Vagina (tissue), 2 donors: ENCODE measurements at regions not wholly inside any gene's neighbourhood (a gene's known extent, or its start where the extent isn't known, plus 50 kb on each side); places are given as distances from the start of the nearest gene placed in this dataset.

Source experiments
- DNase-seq, 2 donors: peaks; one replicate each; pipeline ENCODE4 v3.0.0-alpha.2; 2017; ENCODE audit errors: extremely low spot score in 2 of 2
- H3K27ac ChIP-seq: fragments of 200-600 bp; sonication (generic); one replicate; pipeline ENCODE4 v1.5.1; 2019
- H3K27me3 ChIP-seq: fragments of 200-600 bp; sonication (generic); one replicate; pipeline ENCODE4 v1.5.1; 2019
- H3K36me3 ChIP-seq, 2 donors: fragments of 200-600 bp; sonication (generic); one replicate each; pipeline ENCODE4 v1.5.1; 2017 to 2019
- H3K4me1 ChIP-seq: fragments of 200-600 bp; sonication (generic); one replicate; pipeline ENCODE4 v1.5.1; 2019
- H3K4me3 ChIP-seq, 2 donors: fragments of 200-600 bp; sonication (generic); 1 replicate in 1 of 2; 2 replicates in 1 of 2; pipeline ENCODE4 v1.5.1; 2016 to 2019
- H3K9me3 ChIP-seq: fragments of 200-600 bp; sonication (generic); one replicate; pipeline ENCODE4 v1.5.1; 2019
- POLR2A ChIP-seq, 2 donors: fragments of 450-650 bp; IDR thresholded peaks; one replicate each; pipeline ENCODE4 v1.6.1; 2017; ENCODE audit warnings: antibody characterized with exemption in 2 of 2, mild to moderate bottlenecking in 2 of 2, moderate library complexity in 2 of 2
- POLR2AphosphoS5 ChIP-seq, 2 donors: sonication (generic); formaldehyde crosslinking; IDR thresholded peaks; one replicate each; pipeline ENCODE4 v1.9.0; 2017; ENCODE audit warnings: antibody characterized with exemption in 2 of 2, mild to moderate bottlenecking in 2 of 2, low read depth in 1 of 2; ENCODE audit not compliant: insufficient read depth in 1 of 2
- intact Hi-C: fragments of 100-400 bp; cut with DNase I; formaldehyde crosslinking; loops from one replicate; pipeline ENCODE4 v1.15.1; 2023
- TF ChIP-seq, protein P1 (sequence below), 3 experiments: fragments of 450-650 bp in 2 of 3; fragments of 200-600 bp in 1 of 3; sonication (generic) in 1 of 3; IDR thresholded peaks; one replicate each; pipeline ENCODE4 v1.5.1; 2017 to 2019; ENCODE audit warnings: antibody characterized with exemption in 3 of 3, mild to moderate bottlenecking in 2 of 3, moderate library complexity in 2 of 3

DNA sequence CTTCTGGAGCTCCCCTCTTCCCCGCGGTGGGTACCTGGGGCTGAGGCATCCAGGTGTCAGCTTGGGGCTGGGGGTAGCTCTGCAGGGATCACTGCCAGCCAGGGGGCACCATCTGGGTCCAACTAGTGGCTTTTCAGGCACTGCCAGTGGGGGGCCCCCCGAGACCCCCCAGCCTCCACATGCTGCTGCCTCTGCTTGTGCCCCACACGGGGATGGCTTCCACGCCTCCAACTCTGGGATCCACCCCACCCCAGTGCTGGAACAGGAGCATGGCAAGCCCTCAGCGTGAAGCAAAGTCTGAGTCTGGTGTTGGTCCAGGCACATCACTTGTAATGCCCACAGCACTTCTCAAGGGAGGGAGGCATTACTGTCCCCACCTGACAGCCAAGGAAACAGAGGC lies 260.5 kb upstream of the MVB12B start:
- H3K27ac ChIP-seq: no peak overlapping the region
- no peak overlapping the region for H3K4me3 ChIP-seq
- intact Hi-C loops: no loop called here
- DNase-seq: no peak
- H3K9me3 ChIP-seq: no peaks in the 10 kb centered on the region
- H3K4me1 ChIP-seq: no peaks in the 10 kb centered on the region
- H3K27me3 ChIP-seq: no peaks in the 10 kb centered on the region
- TF ChIP-seq POLR2A (IDR thresholded peaks at IDR 0.05) (no peak), POLR2AphosphoS5 (IDR thresholded peaks at IDR 0.05; ENCODE audit: insufficient read depth in 1 of 2, low read depth in 1 of 2) (no peak)
- TF ChIP-seq, protein P1, sequence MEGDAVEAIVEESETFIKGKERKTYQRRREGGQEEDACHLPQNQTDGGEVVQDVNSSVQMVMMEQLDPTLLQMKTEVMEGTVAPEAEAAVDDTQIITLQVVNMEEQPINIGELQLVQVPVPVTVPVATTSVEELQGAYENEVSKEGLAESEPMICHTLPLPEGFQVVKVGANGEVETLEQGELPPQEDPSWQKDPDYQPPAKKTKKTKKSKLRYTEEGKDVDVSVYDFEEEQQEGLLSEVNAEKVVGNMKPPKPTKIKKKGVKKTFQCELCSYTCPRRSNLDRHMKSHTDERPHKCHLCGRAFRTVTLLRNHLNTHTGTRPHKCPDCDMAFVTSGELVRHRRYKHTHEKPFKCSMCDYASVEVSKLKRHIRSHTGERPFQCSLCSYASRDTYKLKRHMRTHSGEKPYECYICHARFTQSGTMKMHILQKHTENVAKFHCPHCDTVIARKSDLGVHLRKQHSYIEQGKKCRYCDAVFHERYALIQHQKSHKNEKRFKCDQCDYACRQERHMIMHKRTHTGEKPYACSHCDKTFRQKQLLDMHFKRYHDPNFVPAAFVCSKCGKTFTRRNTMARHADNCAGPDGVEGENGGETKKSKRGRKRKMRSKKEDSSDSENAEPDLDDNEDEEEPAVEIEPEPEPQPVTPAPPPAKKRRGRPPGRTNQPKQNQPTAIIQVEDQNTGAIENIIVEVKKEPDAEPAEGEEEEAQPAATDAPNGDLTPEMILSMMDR (IDR thresholded peaks at IDR 0.05): no peak
- H3K36me3 ChIP-seq: no peaks in the 10 kb centered on the region

DNA sequence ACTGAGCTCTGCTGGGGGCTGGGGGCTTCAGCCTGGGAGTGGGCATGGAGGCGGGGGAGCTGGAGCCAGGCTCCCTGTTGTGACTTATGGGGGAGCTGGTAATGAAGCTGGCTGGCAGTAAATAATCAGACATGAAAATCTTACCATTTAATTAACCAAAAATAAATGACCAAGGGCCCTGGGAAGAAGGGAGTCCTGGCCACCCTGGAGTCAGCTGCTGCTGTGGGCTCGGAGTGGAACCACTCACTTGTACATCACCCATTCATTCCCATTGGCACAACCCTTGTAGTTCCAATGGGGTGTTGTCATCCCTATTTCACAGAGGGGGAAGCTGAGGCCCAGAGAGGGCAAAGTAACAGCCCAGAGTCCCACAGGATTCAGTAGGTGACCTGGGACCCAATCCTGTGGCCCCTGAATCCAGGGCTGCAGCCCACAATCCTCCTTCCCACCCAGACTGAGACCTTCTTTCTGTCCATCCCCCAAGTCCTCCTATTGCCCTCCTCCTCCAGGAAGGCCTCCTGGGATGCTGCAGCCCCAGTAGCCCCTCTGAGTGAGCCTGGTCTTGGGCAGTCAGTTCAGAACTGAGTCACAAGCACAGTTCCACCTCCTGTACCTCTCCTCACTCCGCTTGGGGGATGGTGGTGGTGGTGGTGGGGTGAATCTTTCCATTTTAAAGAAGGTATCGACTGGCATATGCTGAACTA lies 259.4 kb upstream of the MVB12B start:
- intact Hi-C loops: no loop called here
- TF ChIP-seq, protein P1 (IDR thresholded peaks at IDR 0.05): no peak
- no peak for TF ChIP-seq POLR2A (IDR thresholded peaks at IDR 0.05)
- no peak for TF ChIP-seq POLR2AphosphoS5 (IDR thresholded peaks at IDR 0.05; ENCODE audit: insufficient read depth in 1 of 2, low read depth in 1 of 2)
- Histone ChIP-seq H3K4me3 (no peak overlapping the region), H3K27ac (no peak overlapping the region), H3K9me3 (no peaks in the 10 kb centered on the region), H3K4me1 (no peaks in the 10 kb centered on the region), H3K36me3 (no peaks in the 10 kb centered on the region), H3K27me3 (no peaks in the 10 kb centered on the region)
- DNase-seq: no peak

DNA sequence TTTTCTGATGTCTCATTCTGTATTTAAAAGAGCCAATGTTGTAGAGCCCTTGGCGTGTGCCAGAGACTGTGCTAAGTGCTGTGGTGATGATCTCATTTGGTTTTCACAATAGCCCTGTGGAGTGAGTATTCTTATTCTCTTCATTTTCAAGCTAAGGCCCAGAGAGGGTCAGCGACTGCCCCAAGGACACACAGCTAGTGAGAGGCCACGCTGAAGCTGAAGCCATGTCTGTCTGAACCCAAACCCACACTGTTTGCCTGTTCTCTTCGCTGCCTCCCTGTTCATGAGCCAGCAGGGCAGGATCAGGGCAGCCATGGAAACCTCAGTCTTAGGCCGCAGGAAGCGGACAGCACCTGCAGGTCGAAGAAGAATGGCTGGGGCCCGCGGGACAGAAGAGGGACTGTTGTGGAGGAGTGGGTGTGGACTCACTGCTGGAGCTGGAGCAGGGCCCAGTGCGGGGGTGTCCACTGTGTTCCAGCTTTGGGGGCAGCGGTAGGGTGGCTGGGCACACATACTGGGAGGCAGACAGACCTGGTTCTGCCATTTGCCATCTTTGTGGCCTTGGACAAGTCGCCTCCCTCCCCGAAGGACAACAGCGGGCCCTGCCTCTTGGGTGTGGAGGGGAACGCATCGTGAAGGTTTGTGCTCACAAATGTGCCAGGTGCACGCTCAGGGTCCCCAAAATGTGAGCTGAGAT lies 257.9 kb upstream of the MVB12B start:
- H3K36me3 ChIP-seq: no peaks in the 10 kb centered on the region
- DNase-seq: no peak
- no peaks in the 10 kb centered on the region for H3K27me3 ChIP-seq
- TF ChIP-seq POLR2AphosphoS5 (IDR thresholded peaks at IDR 0.05; ENCODE audit: insufficient read depth in 1 of 2, low read depth in 1 of 2) (no peak), POLR2A (IDR thresholded peaks at IDR 0.05) (no peak)
- TF ChIP-seq, protein P1 (IDR thresholded peaks at IDR 0.05): no peak
- intact Hi-C loops: no loop called here
- no peaks in the 10 kb centered on the region for H3K9me3 ChIP-seq
- no peak overlapping the region for H3K4me3 ChIP-seq
- H3K27ac ChIP-seq: no peak overlapping the region
- no peaks in the 10 kb centered on the region for H3K4me1 ChIP-seq

DNA sequence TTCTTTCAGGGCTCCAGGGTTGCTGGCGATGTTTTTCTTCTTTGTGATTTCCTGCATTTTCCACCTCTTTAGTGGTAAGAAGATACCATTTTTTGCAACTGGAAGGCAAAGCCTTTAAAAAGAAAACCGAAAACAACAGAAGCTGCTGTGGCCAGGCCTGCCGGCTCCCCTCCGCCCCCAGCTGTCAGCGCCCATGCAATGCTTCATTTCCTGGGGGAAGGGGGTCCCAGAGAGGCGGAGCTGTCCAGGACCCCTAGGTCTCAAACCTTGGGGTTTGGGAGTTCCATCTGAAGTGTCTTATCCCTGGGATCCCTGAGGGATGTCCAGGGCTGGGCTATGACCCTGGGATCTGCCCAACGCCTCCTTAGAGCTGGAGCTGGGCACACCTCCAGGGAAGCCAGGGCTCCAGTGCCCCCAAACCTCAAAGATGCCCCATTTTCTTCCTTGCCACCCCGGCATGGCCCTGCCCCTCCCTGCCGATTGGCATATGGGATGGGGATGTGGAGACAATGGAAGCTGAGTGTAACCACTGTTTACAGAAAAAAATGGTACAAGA lies 257.2 kb upstream of the MVB12B start:
- Histone ChIP-seq H3K4me1 (no peaks in the 10 kb centered on the region), H3K27ac (no peak overlapping the region), H3K36me3 (no peaks in the 10 kb centered on the region), H3K9me3 (no peaks in the 10 kb centered on the region), H3K27me3 (no peaks in the 10 kb centered on the region), H3K4me3 (no peak overlapping the region)
- TF ChIP-seq POLR2A (IDR thresholded peaks at IDR 0.05) (no peak), POLR2AphosphoS5 (IDR thresholded peaks at IDR 0.05; ENCODE audit: insufficient read depth in 1 of 2, low read depth in 1 of 2) (no peak)
- TF ChIP-seq, protein P1 (IDR thresholded peaks at IDR 0.05): no peak
- intact Hi-C loops: no loop called here
- no peak for DNase-seq
